RPMI7951 (cell line): ENCODE measurements at regions not wholly inside any gene's neighbourhood (a gene's known extent, or its start where the extent isn't known, plus 50 kb on each side); places are given as distances from the start of the nearest gene placed in this dataset.
"Not testable (repeated sequence)": the region's sequence is repeated elsewhere in the genome, so short reads cannot be mapped to it uniquely, and the experiment has no call there.

Experiments used
- DNase-seq: peaks from one replicate; pipeline ENCODE4 v3.0.0-alpha.2; 2012; ENCODE audit warnings: low read depth

GRCh38 chr6:115067690-115068447 is 725.0 kb upstream of the HS3ST5 start:
- DNase-seq: no peak

GRCh38 chr6:115064680-115065079 is 721.9 kb upstream of the HS3ST5 start:
- no peak for DNase-seq

- no peak for DNase-seq
Observed at GRCh38 chr6:115060581-115060980, 717.8 kb upstream of the HS3ST5 start.

- DNase-seq: no peak
Observed at GRCh38 chr6:115058414-115059211, 715.8 kb upstream of the HS3ST5 start.

- no peak for DNase-seq
Observed at GRCh38 chr6:115055579-115055978, 712.8 kb upstream of the HS3ST5 start.

- DNase-seq: not testable (repeated sequence)
Observed at GRCh38 chr6:115054242-115054641, 711.4 kb upstream of the HS3ST5 start.

- DNase-seq: no peak
Observed at GRCh38 chr6:115053169-115053860, 710.5 kb upstream of the HS3ST5 start.

GRCh38 chr6:115016593-115016992 is 673.8 kb upstream of the HS3ST5 start:
- no peak for DNase-seq

- peak; percentile 42 for DNase-seq
Observed at GRCh38 chr6:115004982-115005381, 662.2 kb upstream of the HS3ST5 start.

- DNase-seq: no peak
Observed at GRCh38 chr6:115004204-115004603, 661.4 kb upstream of the HS3ST5 start.

- peak; percentile 75 for DNase-seq
Observed at GRCh38 chr6:115001731-115002350, 659.0 kb upstream of the HS3ST5 start.

GRCh38 chr6:115000736-115001135 is 657.9 kb upstream of the HS3ST5 start:
- DNase-seq: peak; percentile 77

- DNase-seq: peak; percentile 13
Observed at GRCh38 chr6:114998492-114998891, 655.7 kb upstream of the HS3ST5 start.

GRCh38 chr6:114997813-114998292 is 655.0 kb upstream of the HS3ST5 start:
- peak; percentile 84 for DNase-seq

GRCh38 chr6:114995526-114995925 is 652.7 kb upstream of the HS3ST5 start:
- no peak for DNase-seq

- no peak for DNase-seq
Observed at GRCh38 chr6:114989279-114989964, 646.6 kb upstream of the HS3ST5 start.

GRCh38 chr6:114987281-114987680 is 644.5 kb upstream of the HS3ST5 start:
- DNase-seq: no peak

- DNase-seq: no peak
Observed at GRCh38 chr6:114955363-114955762, 612.5 kb upstream of the HS3ST5 start.

- no peak for DNase-seq
Observed at GRCh38 chr6:114952229-114952628, 609.4 kb upstream of the HS3ST5 start.

GRCh38 chr6:114945392-114945791 is 602.6 kb upstream of the HS3ST5 start:
- DNase-seq: no peak

GRCh38 chr6:114941078-114941477 is 598.3 kb upstream of the HS3ST5 start:
- DNase-seq: no peak
